Hepatocyte (in vitro differentiated cells): ENCODE measurements at regions not wholly inside any gene's neighbourhood (a gene's known extent, or its start where the extent isn't known, plus 50 kb on each side); places are given as distances from the start of the nearest gene placed in this dataset.

Experiments
- CTCF ChIP-seq: fragments of 200-600 bp; sonication (generic); IDR thresholded peaks from 2 replicates; pipeline ENCODE4 v1.5.1; 2016; ENCODE audit warnings: antibody characterized with exemption, mild to moderate bottlenecking; ENCODE audit not compliant: poor library complexity
- EZH2 ChIP-seq: fragments of 200-600 bp; sonication (generic); IDR thresholded peaks from 2 replicates; pipeline ENCODE4 v1.6.1; 2016; ENCODE audit warnings: antibody characterized with exemption, mild to moderate bottlenecking, borderline replicate concordance
- EZH2phosphoT487 ChIP-seq: fragments of 200-600 bp; sonication (generic); IDR thresholded peaks from one replicate; pipeline ENCODE4 v1.6.1; 2018; ENCODE audit warnings: antibody characterized with exemption, mild to moderate bottlenecking, low read depth, moderate library complexity; ENCODE audit not compliant: unreplicated experiment, severe bottlenecking

- TF ChIP-seq CTCF = no peak
- no peak for TF ChIP-seq EZH2
- TF ChIP-seq EZH2phosphoT487 = no peak
Observed at GRCh38 chr6:115796061-115796460, 264.6 kb downstream of the FRK start.
